Astrocyte (in vitro differentiated cells and primary cell): ENCODE measurements at regions not wholly inside any gene's neighbourhood (a gene's known extent, or its start where the extent isn't known, plus 50 kb on each side); places are given as distances from the start of the nearest gene placed in this dataset.
A peak's percentile ranks its signal among the peaks of the same experiment; 100 is the strongest.

Experiments
- DNase-seq: peaks from one replicate; pipeline ENCODE4 v3.0.0-alpha.2; 2010; ENCODE audit warnings: low read depth
- FAIRE-seq: peaks from 2 replicates; lab custom pipeline; 2011; peaks lifted over from hg19 to GRCh38; lab: Jason Lieb, UNC
- H2AFZ ChIP-seq: 2 replicates; pipeline ENCODE4 v1.6.0; 2012; ENCODE audit warnings: low read depth, low read length, inconsistent platforms
- H3K27ac ChIP-seq: 2 replicates; pipeline ENCODE4 v1.5.1; 2011; ENCODE audit warnings: low read depth, low read length, inconsistent platforms
- H3K27me3 ChIP-seq: 2 replicates; pipeline ENCODE4 v1.6.0; 2011; ENCODE audit warnings: low read length, inconsistent platforms; ENCODE audit not compliant: insufficient read depth
- H3K36me3 ChIP-seq: 2 replicates; pipeline ENCODE4 v1.5.1; 2011; ENCODE audit warnings: low read length, inconsistent platforms; ENCODE audit not compliant: insufficient read depth
- H3K4me1 ChIP-seq: 2 replicates; pipeline ENCODE4 v1.5.1; 2011; ENCODE audit warnings: low read length, inconsistent platforms; ENCODE audit not compliant: insufficient read depth
- H3K4me2 ChIP-seq: 2 replicates; pipeline ENCODE4 v1.6.0; 2012; ENCODE audit warnings: low read length, inconsistent platforms
- H3K4me3 ChIP-seq: 2 replicates; pipeline ENCODE4 v1.5.1; 2011; ENCODE audit warnings: low read depth, mild to moderate bottlenecking, low read length, inconsistent platforms; ENCODE audit not compliant: insufficient read depth
- H3K79me2 ChIP-seq: 2 replicates; pipeline ENCODE4 v1.6.0; 2012; ENCODE audit warnings: mild to moderate bottlenecking, low read length, inconsistent platforms; ENCODE audit not compliant: insufficient read depth
- H3K9ac ChIP-seq: 2 replicates; pipeline ENCODE4 v1.6.0; 2012; ENCODE audit warnings: mild to moderate bottlenecking, low read length, inconsistent platforms
- H3K9me3 ChIP-seq: 2 replicates; pipeline ENCODE4 v1.5.1; 2012; ENCODE audit warnings: low read depth, mild to moderate bottlenecking, low read length, inconsistent platforms; ENCODE audit not compliant: insufficient read depth
- H4K20me1 ChIP-seq: 2 replicates; pipeline ENCODE4 v1.6.0; 2012; ENCODE audit warnings: low read length, inconsistent platforms; ENCODE audit not compliant: insufficient read depth
- H3K27ac Mint-ChIP-seq: one replicate; pipeline ENCODE4 v1.8.0; 2021; ENCODE audit warnings: mild to moderate bottlenecking, mixed read lengths; ENCODE audit not compliant: unreplicated experiment
- H3K27me3 Mint-ChIP-seq: one replicate; pipeline ENCODE4 v1.8.0; 2021; ENCODE audit warnings: low read depth, mixed read lengths; ENCODE audit not compliant: unreplicated experiment
- H3K36me3 Mint-ChIP-seq: one replicate; pipeline ENCODE4 v1.8.0; 2021; ENCODE audit warnings: low read depth, mixed read lengths; ENCODE audit not compliant: unreplicated experiment
- H3K4me1 Mint-ChIP-seq: one replicate; pipeline ENCODE4 v1.8.0; 2021; ENCODE audit warnings: low read depth, mixed read lengths; ENCODE audit not compliant: unreplicated experiment
- H3K4me3 Mint-ChIP-seq: one replicate; pipeline ENCODE4 v1.8.0; 2021; ENCODE audit warnings: mild to moderate bottlenecking, moderate library complexity, mixed read lengths; ENCODE audit not compliant: unreplicated experiment
- H3K9me3 Mint-ChIP-seq: one replicate; pipeline ENCODE4 v1.8.0; 2021; ENCODE audit warnings: mild to moderate bottlenecking, mixed read lengths; ENCODE audit not compliant: unreplicated experiment
- EZH2 ChIP-seq: IDR thresholded peaks from 2 replicates; pipeline ENCODE4 v1.6.1; 2012; ENCODE audit warnings: mild to moderate bottlenecking, low read length, inconsistent platforms; ENCODE audit not compliant: insufficient read depth
- TF ChIP-seq, protein P1 (sequence below): IDR thresholded peaks from 2 replicates; pipeline ENCODE4 v1.5.1; 2011; ENCODE audit warnings: low read depth, mild to moderate bottlenecking, inconsistent platforms, low read length, moderate library complexity; ENCODE audit not compliant: insufficient read depth

DNA sequence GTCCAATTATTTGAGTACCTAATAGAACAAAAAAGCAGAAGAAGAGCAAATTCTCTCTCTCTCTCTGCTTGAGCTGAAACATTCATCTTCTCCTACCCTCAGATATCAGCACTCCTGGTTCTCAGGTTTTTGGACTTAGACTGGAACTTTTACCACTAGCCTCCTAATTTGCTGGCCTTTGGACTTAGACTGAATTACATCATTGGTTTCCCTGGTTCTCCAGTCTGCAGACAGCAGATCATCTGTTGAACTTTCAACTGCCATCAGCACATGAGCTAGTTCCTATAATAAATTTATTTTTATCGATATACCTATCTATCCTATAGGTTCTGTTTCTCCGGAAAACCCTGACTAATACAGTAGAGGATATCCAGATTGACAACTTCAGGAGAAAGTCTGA is 208.9 kb upstream of the GAS1 start:
- no peaks in the 10 kb centered on the region for H3K27me3 ChIP-seq
- H3K4me3 Mint-ChIP-seq: no peak overlapping the region
- FAIRE-seq: no peak

DNA sequence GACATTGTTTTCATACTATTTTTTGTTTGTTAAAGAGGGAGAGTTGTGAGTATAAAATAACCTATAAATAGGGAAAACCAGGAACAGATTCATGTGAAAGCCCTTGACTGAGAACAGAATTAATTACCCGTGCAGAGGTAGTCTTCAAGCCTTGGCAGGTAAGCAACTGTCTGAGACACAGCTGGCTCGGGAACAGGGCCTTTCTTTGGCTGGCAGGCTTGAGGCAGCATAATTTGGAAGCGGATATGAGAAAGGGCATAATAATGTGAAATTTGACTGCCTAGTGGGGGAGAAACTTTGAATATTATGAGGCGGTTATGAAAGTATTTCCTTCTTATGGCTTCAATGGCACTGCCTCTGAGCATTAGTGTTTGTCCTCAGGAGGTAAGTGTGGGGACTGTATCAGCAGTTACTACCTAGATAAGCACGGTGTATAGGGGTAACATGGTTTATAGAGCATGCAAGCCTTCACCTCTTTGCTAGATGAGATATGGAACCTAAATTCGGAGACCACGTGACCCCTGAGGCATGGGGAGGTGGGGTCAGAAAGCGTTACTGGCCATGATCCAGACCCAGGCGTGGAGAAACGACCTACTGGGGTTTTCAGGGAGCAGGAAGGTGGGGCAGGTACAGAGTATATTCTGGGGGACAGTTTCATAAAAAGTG is 210.2 kb upstream of the GAS1 start:
- Histone ChIP-seq H3K9ac (no peak overlapping the region), H3K79me2 (no peaks in the 10 kb centered on the region), H4K20me1 (no peaks in the 10 kb centered on the region), H3K27ac (no peak overlapping the region), H3K27me3 (no peaks in the 10 kb centered on the region), H3K4me1 (no peaks in the 10 kb centered on the region), H3K9me3 (no peaks in the 10 kb centered on the region), H3K4me3 (no peak overlapping the region), H3K36me3 (no peaks in the 10 kb centered on the region), H2AFZ (no peak overlapping the region), H3K4me2 (no peak overlapping the region)
- DNase-seq: peak; percentile 30
- H3K4me3 Mint-ChIP-seq: no peak overlapping the region
- peaks cover 5% of the 10 kb centered on the region for H3K9me3 Mint-ChIP-seq
- no peak overlapping the region for H3K27ac Mint-ChIP-seq
- H3K36me3 Mint-ChIP-seq: no peaks in the 10 kb centered on the region
- TF ChIP-seq, protein P1, sequence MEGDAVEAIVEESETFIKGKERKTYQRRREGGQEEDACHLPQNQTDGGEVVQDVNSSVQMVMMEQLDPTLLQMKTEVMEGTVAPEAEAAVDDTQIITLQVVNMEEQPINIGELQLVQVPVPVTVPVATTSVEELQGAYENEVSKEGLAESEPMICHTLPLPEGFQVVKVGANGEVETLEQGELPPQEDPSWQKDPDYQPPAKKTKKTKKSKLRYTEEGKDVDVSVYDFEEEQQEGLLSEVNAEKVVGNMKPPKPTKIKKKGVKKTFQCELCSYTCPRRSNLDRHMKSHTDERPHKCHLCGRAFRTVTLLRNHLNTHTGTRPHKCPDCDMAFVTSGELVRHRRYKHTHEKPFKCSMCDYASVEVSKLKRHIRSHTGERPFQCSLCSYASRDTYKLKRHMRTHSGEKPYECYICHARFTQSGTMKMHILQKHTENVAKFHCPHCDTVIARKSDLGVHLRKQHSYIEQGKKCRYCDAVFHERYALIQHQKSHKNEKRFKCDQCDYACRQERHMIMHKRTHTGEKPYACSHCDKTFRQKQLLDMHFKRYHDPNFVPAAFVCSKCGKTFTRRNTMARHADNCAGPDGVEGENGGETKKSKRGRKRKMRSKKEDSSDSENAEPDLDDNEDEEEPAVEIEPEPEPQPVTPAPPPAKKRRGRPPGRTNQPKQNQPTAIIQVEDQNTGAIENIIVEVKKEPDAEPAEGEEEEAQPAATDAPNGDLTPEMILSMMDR: no peak
- TF ChIP-seq EZH2: no peak
- H3K4me1 Mint-ChIP-seq: peaks cover 3% of the 10 kb centered on the region
- no peak for FAIRE-seq
- peaks cover 5% of the 10 kb centered on the region for H3K27me3 Mint-ChIP-seq

More for the DNA sequence above, 208.9 kb upstream of the GAS1 start:
- peaks cover 3% of the 10 kb centered on the region for H3K4me1 Mint-ChIP-seq
- H3K9ac ChIP-seq: no peak overlapping the region
- no peaks in the 10 kb centered on the region for H3K79me2 ChIP-seq
- H4K20me1 ChIP-seq: no peaks in the 10 kb centered on the region
- DNase-seq: no peak
- H3K4me2 ChIP-seq: no peak overlapping the region
- H3K9me3 Mint-ChIP-seq: peaks cover 5% of the 10 kb centered on the region
- H3K36me3 ChIP-seq: no peaks in the 10 kb centered on the region
- H3K27ac Mint-ChIP-seq: no peak overlapping the region
- H3K27me3 Mint-ChIP-seq: peaks cover 5% of the 10 kb centered on the region
- H3K9me3 ChIP-seq: no peaks in the 10 kb centered on the region
- no peak overlapping the region for H2AFZ ChIP-seq
- no peak overlapping the region for H3K27ac ChIP-seq
- H3K4me1 ChIP-seq: no peaks in the 10 kb centered on the region
- TF ChIP-seq, protein P1: no peak
- TF ChIP-seq EZH2: no peak
- no peaks in the 10 kb centered on the region for H3K36me3 Mint-ChIP-seq
- no peak overlapping the region for H3K4me3 ChIP-seq

DNA sequence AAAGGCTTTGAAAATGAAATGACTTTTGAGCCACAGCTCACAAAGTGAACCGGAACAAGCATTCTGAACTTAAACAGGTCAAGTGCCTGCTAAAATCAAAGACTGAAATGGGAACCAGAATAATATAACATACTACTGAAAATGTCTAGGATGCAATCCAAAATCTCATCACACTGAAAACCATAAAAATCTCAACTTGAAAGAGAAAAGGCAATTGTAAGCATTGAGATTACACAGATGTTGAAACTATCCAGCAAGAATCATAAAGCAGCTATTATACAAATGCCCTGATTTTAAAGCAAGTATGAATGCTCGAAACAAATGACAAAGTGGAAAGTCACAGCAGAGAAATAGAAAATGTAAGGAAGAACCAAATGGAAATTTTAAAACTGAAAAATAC is 211.5 kb upstream of the GAS1 start:
- Mint-ChIP-seq H3K4me1 (peaks cover 3% of the 10 kb centered on the region), H3K36me3 (no peaks in the 10 kb centered on the region), H3K27ac (no peak overlapping the region), H3K4me3 (no peak overlapping the region), H3K27me3 (peaks cover 5% of the 10 kb centered on the region), H3K9me3 (peaks cover 5% of the 10 kb centered on the region)
- Histone ChIP-seq H3K4me3 (no peak overlapping the region), H3K27me3 (no peaks in the 10 kb centered on the region), H4K20me1 (no peaks in the 10 kb centered on the region), H3K36me3 (no peaks in the 10 kb centered on the region), H3K4me1 (no peaks in the 10 kb centered on the region), H3K4me2 (no peak overlapping the region), H3K9me3 (no peaks in the 10 kb centered on the region), H2AFZ (no peak overlapping the region), H3K9ac (no peak overlapping the region), H3K79me2 (no peaks in the 10 kb centered on the region), H3K27ac (no peak overlapping the region)
- no peak for FAIRE-seq
- no peak for TF ChIP-seq EZH2
- DNase-seq: no peak
